WTC11 (cell line): ENCODE measurements at regions not wholly inside any gene's neighbourhood (a gene's known extent, or its start where the extent isn't known, plus 50 kb on each side); places are given as distances from the start of the nearest gene placed in this dataset.

Experiments used
- AFF4 ChIP-seq: sonication (generic); formaldehyde crosslinking; IDR thresholded peaks from 2 replicates; pipeline ENCODE4 v1.8.1; 2023; ENCODE audit warnings: mild to moderate bottlenecking, missing genetic modification reagents, borderline replicate concordance
- ATF1 ChIP-seq: sonication (generic); formaldehyde crosslinking; IDR thresholded peaks from 2 replicates; pipeline ENCODE4 v1.8.1; 2023; ENCODE audit warnings: mild to moderate bottlenecking, moderate library complexity, missing genetic modification reagents
- ATF6 ChIP-seq: sonication (generic); formaldehyde crosslinking; IDR thresholded peaks from 2 replicates; pipeline ENCODE4 v1.8.1; 2023; ENCODE audit warnings: mild to moderate bottlenecking, missing genetic modification reagents
- ETV6 ChIP-seq: sonication (generic); formaldehyde crosslinking; IDR thresholded peaks from 2 replicates; pipeline ENCODE4 v1.8.1; 2022; ENCODE audit warnings: mild to moderate bottlenecking, missing genetic modification reagents
- FOXP4 ChIP-seq: sonication (generic); formaldehyde crosslinking; IDR thresholded peaks from 2 replicates; pipeline ENCODE4 v1.8.0; 2022; ENCODE audit warnings: mild to moderate bottlenecking, missing genetic modification reagents
- HMGA2 ChIP-seq: fragments of 250-450 bp; sonication (Bioruptor Pico); IDR thresholded peaks from 2 replicates; pipeline ENCODE4 v1.4.0; 2021; ENCODE audit warnings: mild to moderate bottlenecking, moderate library complexity
- MLX ChIP-seq: sonication (generic); formaldehyde crosslinking; IDR thresholded peaks from 2 replicates; pipeline ENCODE4 v1.8.1; 2023; ENCODE audit warnings: mild to moderate bottlenecking, missing genetic modification reagents, moderate library complexity
- NFYB ChIP-seq: sonication (generic); formaldehyde crosslinking; conservative IDR thresholded peaks from 2 replicates; pipeline ENCODE4 v1.8.0; 2022; ENCODE audit warnings: low read depth, missing genetic modification reagents
- RELA ChIP-seq: sonication (generic); formaldehyde crosslinking; IDR thresholded peaks from 2 replicates; pipeline ENCODE4 v1.8.1; 2022; ENCODE audit warnings: missing genetic modification reagents, mild to moderate bottlenecking, borderline replicate concordance
- SMAD3 ChIP-seq: sonication (generic); formaldehyde crosslinking; IDR thresholded peaks from 2 replicates; pipeline ENCODE4 v1.8.0; 2022; ENCODE audit warnings: missing genetic modification reagents, mild to moderate bottlenecking, borderline replicate concordance
- TP53 ChIP-seq: sonication (generic); formaldehyde crosslinking; IDR thresholded peaks from 2 replicates; pipeline ENCODE4 v1.8.1; 2023; ENCODE audit warnings: mild to moderate bottlenecking, missing genetic modification reagents
- USF1 ChIP-seq: sonication (generic); formaldehyde crosslinking; IDR thresholded peaks from 2 replicates; pipeline ENCODE4 v1.8.0; 2022; ENCODE audit warnings: mild to moderate bottlenecking, missing genetic modification reagents
- USF2 ChIP-seq: sonication (generic); formaldehyde crosslinking; IDR thresholded peaks from 2 replicates; pipeline ENCODE4 v1.8.1; 2023; ENCODE audit warnings: mild to moderate bottlenecking, missing genetic modification reagents, moderate library complexity
- ZBTB21 ChIP-seq: sonication (generic); formaldehyde crosslinking; IDR thresholded peaks from 2 replicates; pipeline ENCODE4 v1.8.1; 2023; ENCODE audit warnings: mild to moderate bottlenecking, missing genetic modification reagents, borderline replicate concordance
- ZMAT4 ChIP-seq: fragments of 250-450 bp; sonication (Bioruptor Pico); IDR thresholded peaks from 2 replicates; pipeline ENCODE4 v1.9.0; 2021; ENCODE audit warnings: mild to moderate bottlenecking
- ZNF121 ChIP-seq: sonication (generic); formaldehyde crosslinking; IDR thresholded peaks from 2 replicates; pipeline ENCODE4 v1.8.0; 2023; ENCODE audit warnings: missing genetic modification reagents
- ZNF263 ChIP-seq: sonication (generic); formaldehyde crosslinking; IDR thresholded peaks from 2 replicates; pipeline ENCODE4 v1.8.1; 2022; ENCODE audit warnings: low read depth, mild to moderate bottlenecking, moderate library complexity, missing genetic modification reagents
- ZNF396 ChIP-seq: fragments of 250-450 bp; sonication (Bioruptor Pico); IDR thresholded peaks from 2 replicates; pipeline ENCODE4 v1.8.0; 2021; ENCODE audit warnings: mild to moderate bottlenecking, moderate library complexity, borderline replicate concordance
- ZNF416 ChIP-seq: fragments of 250-450 bp; sonication (Bioruptor Pico); IDR thresholded peaks from 2 replicates; pipeline ENCODE4 v1.9.0; 2021; ENCODE audit warnings: mild to moderate bottlenecking, inconsistent platforms
- ZNF423 ChIP-seq: fragments of 250-450 bp; sonication (Bioruptor Pico); IDR thresholded peaks from 2 replicates; pipeline ENCODE4 v2.1.2; 2022; ENCODE audit warnings: mild to moderate bottlenecking, moderate library complexity
- ZNF512 ChIP-seq: sonication (generic); formaldehyde crosslinking; IDR thresholded peaks from 2 replicates; pipeline ENCODE4 v1.8.1; 2022; ENCODE audit warnings: missing genetic modification reagents, borderline replicate concordance
- ZNF671 ChIP-seq: fragments of 250-450 bp; sonication (Bioruptor Pico); IDR thresholded peaks from 2 replicates; pipeline ENCODE4 v1.8.0; 2021; ENCODE audit warnings: mild to moderate bottlenecking

- TF ChIP-seq AFF4 (CRISPR knock-in tag) (no peak), TP53 (CRISPR knock-in tag) (no peak), FOXP4 (CRISPR knock-in tag) (no peak), HMGA2 (CRISPR knock-in tag) (no peak), ZNF416 (no peak), ZBTB21 (CRISPR knock-in tag) (no peak), ATF1 (CRISPR knock-in tag) (no peak), ZMAT4 (CRISPR knock-in tag) (no peak), ZNF263 (CRISPR knock-in tag) (no peak), ZNF121 (CRISPR knock-in tag) (0 out of 2 replicates have a peak, but pooled peaks have one; percentile 40), USF1 (CRISPR knock-in tag) (peak; percentile 60; the same call in 1 of the 2 replicates), ZNF423 (CRISPR knock-in tag) (no peak), ETV6 (no peak), ZNF512 (no peak), ATF6 (no peak), ZNF671 (CRISPR knock-in tag) (no peak), USF2 (peak; percentile 82), SMAD3 (CRISPR knock-in tag) (no peak), ZNF396 (no peak), MLX (CRISPR knock-in tag) (no peak), NFYB (CRISPR knock-in tag) (peak; percentile 57), RELA (CRISPR knock-in tag) (no peak)
Measured at GRCh38 chr20:47438464-47439381, 63.0 kb upstream of the NCOA3 start (continued).
